Bone marrow (tissue), 2 donors: ENCODE measurements at regions not wholly inside any gene's neighbourhood (a gene's known extent, or its start where the extent isn't known, plus 50 kb on each side); places are given as distances from the start of the nearest gene placed in this dataset.
"Not testable (repeated sequence)": the region's sequence is repeated elsewhere in the genome, so short reads cannot be mapped to it uniquely, and the experiment has no call there.

Experiments
- DNase-seq, 2 donors: peaks; one replicate each; lab custom pipeline; 2025; lab: John Stamatoyannopoulos, UW

DNA sequence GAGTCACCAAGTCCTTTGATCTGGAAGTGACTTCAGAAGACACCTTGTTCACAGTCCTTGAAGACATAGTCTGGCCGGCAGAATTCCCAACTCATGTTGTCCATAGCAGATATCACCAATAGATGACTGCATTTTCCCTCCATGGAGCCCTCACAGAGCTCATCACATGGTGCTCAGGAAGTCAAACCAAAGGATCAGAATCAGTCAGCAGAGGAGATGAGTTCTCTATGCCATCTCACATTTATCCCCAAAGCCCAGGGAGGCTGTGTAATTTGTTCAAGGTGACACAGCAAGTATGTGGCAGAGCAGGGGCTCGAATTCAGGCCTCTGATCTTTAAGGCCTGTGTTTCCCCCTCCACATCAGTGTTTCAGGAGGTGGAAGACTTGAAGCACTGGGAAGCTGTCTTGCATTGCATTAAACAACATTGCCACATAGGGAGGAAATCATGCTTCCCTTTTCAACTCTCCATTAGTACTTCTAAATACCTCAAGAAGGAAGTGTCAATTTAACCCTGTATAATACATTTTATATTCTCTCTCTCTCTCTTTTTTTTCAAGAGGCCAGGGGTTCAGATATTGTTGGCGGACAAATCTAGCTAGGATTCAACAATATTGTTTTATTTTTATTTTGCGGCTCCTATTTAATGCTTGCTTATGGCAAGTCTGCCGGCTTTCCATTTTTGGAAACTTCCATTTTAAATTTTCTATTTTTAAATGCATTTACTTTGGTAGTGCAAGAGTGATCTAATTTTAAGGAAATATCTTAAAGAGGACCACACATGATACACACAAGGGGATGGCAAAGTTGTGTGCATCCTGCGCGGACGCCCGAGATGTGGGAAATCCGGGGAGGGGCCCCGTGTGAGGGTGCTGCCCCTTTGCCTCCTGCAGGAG lies 61.9 kb downstream of the NPIPB5 start:
- peak in 1 of 2 donors; percentile 3 for DNase-seq

DNA sequence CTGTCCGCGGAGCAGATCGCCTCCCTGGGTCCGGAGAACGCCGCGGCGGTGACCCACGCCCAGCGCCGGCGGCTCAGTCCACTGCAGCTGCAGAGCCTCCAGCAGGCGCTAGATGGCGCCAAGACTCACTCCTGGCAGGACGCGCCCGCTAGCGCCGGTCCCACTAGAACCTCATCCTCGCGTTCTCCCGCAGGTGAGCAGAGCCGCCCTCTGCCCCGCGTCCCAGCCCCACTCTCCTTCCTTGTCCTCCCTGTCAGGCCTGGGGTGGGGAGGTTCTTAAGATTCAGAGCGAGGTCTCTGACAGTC lies 62.5 kb downstream of the NPIPB5 start:
- DNase-seq = not testable (repeated sequence)

DNA sequence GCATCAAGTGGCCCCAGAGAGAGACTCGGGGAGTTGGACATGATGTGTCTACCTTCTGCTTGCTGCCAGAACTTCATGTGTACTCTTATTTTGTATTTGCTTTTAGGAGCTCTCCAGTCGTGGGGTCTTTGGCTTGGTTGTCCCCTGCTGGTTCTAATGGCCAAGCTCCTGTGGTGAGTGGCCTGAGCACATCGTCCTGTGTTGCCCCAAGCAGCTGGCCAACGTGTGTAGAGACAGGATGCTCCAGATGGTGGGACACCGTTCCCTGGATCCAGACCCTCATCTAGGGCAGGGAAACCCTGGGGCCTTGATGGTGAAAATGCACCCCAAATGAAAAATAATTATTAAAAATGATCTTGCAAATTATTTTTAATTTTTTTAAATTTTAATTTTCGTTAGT lies 65.8 kb downstream of the NPIPB5 start:
- DNase-seq = not testable (repeated sequence)

DNA sequence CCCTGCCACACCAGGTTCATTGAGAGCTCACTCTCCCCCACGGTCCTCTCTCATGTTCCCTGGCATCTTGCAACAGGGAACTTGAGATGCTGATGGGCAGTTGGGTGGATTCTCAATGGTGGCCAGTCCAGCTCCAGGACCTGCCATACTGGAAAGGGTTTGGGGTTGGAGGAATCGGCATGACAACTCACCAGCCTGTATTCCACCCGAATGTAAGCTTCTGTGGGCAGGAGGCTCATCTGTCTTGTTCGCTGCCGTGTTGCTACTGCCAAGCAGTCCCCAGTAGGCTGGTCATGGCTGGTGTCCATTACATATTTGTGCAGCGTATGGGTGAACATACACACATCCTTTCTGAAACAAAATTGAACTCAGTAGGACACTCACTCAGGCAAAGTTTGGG lies 72.5 kb downstream of the NPIPB5 start:
- DNase-seq = not testable (repeated sequence)

DNA sequence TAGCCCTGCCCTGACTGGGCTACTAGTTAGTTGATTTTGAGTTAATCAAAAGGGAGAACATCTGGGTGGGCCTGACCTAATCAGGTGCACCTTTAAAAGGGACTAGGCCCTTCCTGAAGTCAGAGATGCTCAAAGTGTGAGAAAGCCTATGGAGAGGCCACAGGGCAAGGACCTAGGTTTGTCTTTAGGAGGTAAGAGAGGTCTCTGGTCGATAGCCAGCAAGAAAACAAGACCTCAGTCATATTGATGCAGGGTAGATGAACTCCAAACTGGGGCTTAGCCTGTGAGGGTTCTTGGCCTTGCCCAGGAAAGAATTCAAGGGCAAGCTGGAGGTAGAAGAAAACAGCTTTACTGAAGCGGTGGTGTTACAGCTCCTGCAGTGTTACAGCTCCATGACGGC lies 73.8 kb downstream of the NPIPB5 start:
- DNase-seq = not testable (repeated sequence)

DNA sequence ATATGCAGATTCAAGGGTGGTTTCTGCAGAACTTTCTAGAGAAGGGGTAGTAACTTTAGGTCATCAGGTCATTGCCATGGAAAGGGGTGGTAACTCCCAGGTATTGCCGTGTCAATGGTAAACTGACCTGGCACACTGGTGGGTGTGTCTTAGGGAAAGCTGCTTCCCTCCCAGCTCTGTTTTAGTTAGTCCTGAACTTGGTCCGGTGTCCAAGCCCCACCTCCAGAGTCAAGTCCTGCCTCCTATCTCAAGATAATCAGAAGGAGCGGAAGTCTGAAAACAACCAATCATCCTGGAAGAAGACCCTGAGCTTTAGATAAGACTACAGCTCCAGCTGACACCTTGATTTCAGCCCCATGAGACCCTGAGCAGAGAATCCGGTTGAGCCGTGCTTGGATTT lies 74.2 kb downstream of the NPIPB5 start:
- DNase-seq = not testable (repeated sequence)

DNA sequence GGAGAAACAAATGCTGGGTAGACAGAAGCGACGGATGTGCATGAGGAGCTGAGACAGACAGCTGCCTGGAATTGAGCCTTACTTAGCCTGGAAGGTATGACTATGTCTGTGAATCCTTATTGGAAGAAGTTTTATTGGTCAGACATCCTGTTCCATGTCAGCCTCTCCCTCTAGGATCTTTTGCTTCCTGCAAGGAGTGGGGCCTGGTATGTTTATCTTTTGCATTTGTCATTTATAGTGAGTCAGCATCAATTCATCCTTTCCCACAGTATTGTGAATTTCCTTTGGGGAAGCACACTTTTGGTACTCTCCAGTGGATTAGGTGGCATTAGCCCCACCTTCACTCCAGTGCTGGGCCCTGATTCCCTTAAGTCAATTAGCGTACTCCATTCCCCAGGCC lies 74.7 kb downstream of the NPIPB5 start:
- not testable (repeated sequence) for DNase-seq

DNA sequence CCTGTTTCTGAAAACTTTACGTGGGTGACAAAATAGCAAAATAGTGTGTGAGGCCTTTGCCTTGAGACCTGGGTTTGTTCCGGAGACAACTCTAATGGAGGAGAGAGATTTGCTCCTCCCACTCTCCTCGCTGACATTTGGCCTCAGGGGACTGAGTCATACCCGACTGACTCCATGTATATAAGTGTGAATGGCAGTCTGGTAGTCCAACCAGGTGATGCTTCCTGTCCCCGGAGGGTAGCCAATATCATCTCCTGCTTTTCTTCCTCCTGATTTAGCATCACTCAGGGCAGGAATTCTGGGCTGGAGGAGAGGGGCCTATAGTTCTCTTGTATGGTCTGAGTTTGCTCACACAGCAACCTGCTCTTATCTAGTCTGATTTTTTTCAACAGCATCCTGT lies 76.0 kb downstream of the NPIPB5 start:
- DNase-seq = not testable (repeated sequence)

DNA sequence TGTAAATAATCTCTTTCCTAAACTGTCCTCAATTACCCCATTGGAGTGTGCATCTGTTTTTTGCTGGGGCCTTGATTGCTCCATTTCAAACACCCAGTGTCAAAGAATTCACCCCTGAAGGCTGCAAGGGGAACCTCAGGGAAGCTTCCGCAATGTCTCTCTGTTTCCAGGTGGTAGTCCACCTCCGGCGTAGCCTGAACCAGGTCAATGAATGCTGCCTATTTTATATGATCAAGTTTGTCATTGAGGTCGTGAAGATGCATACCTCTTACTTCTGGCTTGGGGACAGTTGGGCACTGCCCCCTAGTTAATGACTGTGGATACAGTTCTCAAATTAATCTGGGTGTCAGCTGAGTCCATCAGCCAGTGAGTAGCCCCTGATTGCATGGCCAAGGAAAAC lies 79.1 kb downstream of the NPIPB5 start:
- DNase-seq = not testable (repeated sequence)

DNA sequence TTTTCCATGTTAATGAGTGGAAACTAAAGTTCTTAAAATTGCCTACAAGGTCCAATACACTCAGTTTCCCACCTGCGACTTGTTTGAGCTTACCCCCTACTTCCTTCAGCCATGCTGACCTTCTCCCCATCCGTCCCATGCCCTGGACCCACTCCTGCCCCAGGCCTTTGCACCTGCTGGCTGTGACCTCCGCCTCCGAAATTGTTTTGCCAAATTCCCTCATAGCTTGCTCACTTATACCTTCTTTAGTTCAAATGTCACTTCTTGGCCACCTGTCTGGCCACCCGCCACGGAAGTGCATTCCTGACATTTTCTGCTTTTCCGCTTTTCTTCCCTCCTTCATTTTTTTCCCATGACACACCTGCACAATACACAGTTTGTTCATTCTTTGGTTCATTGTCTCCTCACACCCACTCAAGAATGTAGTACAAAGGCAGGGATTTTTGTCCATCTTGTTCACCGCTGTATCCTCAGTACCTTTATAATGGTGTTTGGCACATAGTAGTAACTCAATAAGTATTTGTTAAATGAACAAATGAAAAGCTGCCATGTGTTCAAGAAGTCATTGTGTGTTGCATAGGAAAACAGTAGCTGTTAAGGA lies 85.9 kb downstream of the NPIPB5 start:
- DNase-seq = not testable (repeated sequence)

DNA sequence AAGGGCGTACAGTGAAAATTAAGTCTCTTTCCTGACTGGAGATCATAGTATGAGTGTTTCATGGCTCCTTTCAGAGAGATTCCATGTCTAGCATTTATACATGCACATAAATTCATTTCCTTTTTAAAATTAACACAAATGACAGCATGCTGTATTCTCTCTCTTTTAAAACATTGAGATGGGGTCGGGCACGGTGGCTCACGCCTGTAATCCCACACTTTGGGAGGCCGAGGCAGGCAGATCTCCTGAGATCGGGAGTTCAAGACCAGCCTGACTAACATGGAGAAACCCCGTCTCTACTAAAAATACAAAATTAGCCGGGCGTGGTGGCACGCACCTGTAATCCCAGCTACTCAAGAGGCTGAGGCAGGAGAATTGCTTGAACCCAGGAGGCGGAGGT lies 93.1 kb downstream of the NPIPB5 start:
- DNase-seq = not testable (repeated sequence)

DNA sequence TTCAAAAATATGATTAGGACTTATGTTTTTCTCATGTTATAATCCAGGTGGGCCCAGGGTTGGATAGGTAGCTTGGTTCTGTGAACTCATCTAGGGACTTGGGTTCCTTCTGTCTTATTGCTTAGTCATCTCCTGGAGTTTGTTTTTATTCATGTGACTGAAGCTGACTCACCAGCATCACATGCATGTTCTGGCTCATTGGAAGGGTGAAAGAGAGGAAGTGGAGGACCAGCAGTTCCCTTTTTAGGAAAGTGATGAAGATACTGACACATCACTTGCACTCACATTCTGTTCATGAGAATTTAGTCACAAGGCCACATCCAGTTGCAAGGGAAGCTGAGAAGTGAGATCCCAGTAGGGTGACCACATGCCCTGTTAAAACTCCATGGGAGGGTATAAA lies 95.9 kb downstream of the NPIPB5 start:
- not testable (repeated sequence) for DNase-seq

DNA sequence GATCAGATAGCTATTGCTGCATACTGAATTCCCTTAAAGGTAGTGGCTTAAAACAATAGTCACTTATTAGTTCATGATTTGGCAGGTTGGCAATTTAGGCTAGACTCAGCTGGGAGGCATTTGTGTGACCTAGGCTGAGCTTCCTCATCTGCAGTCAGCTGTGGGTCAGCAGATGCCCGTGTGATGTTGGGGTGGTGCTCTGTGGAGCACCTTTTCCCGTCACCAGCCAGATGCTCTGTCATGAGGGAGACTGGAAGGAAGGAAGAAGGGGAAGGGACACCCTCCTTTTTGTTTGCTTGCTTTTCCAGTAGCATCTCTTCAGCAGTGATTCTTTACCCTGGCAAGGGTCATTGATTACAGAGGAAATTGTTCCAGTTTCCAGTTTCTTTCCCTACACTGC lies 99.1 kb downstream of the NPIPB5 start:
- not testable (repeated sequence) for DNase-seq

DNA sequence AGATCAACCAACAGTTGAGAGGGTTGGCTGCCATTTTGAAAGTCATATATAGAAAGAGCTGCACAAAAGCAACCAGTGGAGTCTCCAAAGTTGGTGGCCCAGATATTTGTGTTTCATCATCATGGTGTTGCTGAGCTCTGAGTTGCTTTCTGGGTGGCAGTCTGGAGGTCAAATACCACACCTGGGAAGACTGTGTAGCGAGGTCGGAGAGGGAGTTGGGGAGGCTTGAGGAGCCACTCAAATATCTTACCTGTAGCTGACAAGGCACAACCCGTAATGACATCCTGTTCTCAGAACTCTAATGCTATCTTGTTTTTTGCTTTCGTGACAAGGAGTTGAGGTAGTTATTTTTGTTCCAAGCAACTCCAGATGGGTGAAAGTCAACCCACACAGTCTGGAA lies 100.4 kb downstream of the NPIPB5 start:
- not testable (repeated sequence) for DNase-seq

DNA sequence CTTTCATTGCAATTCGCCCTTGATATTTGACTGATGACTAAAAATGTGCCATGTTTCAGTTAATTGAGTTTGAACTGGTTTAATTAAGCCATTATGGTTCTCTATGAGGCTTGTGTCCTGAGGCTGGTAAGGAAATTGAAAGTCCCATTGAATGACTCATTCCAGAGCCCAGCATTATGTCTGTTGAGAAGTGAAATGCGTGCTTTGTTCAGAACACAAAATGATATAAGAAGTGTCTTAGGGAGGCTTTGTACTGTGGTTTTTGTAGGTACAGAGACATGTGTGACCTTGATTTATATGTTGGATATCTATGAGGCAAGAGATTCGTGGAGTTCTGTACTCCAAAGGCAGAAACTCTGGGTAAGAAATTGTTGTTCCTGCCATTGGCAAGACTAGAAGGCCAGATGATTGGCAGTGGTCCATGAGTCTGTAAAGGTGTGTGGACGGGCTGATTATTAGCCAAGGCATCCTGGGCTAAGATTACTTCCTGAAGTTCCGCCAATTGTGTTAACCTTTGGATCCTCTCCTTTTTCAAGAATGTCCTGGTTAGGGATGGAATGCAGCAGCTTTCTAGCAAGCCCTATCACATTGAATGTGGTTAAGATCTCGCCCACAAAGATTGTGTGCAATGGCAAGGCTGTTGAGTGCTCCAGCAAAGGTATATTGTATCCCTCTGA lies 103.7 kb downstream of the NPIPB5 start:
- no peak for DNase-seq

DNA sequence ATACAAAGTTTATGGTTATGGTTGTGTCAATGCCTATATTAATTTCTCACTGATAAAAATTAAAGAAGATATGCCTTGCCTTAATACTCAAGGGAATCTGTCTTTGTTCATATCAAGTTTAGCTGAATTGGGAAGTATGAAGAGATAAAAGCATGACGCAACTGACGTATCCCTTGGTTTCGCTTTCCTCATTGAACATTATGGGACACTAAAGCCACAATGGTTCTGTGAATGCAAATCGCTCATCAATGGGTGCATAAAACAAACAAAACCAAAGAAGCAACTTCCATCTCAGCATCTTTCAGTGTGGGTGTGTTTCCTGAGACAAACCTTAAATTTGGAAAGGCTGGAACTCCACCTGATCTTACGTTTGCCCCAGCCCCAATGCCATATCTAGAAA lies 108.2 kb downstream of the NPIPB5 start:
- DNase-seq = no peak

DNA sequence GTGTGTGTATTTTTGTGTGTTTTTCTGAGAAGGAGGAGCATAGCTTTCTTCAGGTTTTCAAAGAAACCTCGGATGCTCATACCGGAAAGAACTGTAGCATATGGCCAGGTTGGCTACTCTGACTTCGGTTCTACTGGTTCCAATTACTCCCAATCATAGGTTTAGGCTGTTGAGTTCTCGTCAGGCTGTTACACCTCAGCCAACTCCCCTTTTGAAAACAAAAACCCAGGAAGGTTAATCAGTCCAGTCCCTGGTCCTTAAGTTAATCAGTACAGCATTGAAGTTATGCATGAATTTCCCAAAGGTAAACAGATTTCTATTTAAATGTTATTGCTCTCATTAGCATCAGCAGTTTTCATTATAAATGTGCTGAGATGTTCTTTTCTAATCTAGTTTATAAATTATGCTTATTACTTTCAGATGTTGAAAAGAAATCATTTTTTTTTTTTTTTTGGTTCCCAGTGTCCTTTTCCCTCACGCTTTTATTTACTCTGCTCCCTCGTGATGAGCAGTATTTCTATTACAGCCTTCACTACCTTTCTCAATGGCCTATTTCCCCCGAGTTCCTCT lies 111.0 kb downstream of the NPIPB5 start:
- no peak for DNase-seq

DNA sequence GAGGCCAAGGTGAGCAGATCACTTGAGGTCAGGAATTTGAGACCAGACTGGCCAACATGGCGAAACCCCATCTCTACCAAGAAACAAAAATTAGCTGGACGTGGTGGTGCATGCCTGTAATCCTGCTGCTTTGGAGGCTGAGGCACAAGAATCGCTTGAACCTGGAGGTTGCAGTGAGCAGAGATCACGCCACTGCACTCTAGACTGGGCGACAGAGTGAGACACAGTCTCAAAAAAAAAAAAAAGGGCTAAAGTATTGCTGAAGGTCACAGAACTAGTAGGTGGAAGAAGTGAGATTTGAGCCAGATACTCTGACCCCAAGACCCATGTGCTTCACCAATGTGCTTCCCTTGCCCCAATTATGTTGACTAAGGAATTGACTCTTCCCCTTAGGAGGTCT lies 112.0 kb downstream of the NPIPB5 start:
- DNase-seq = no peak

DNA sequence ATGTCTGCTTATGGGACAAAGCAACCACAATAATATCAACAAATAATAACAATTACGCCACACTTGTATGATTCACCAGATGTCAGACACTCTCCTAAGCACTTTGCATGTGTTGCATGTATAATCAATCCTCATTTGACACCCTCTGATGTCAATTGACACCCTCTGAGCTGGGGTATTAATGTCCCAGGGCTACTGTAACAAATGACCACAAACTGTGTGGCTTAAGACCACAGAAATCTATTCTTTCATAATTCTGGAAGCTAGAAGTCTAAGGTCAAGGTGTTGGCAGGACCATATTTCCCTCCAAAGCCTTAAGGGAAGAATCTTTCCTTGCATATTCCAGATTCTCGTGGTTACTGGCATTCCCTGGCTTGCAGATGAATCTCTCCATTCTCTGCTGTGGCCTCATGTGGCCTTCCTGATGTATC lies 112.7 kb downstream of the NPIPB5 start:
- no peak for DNase-seq

DNA sequence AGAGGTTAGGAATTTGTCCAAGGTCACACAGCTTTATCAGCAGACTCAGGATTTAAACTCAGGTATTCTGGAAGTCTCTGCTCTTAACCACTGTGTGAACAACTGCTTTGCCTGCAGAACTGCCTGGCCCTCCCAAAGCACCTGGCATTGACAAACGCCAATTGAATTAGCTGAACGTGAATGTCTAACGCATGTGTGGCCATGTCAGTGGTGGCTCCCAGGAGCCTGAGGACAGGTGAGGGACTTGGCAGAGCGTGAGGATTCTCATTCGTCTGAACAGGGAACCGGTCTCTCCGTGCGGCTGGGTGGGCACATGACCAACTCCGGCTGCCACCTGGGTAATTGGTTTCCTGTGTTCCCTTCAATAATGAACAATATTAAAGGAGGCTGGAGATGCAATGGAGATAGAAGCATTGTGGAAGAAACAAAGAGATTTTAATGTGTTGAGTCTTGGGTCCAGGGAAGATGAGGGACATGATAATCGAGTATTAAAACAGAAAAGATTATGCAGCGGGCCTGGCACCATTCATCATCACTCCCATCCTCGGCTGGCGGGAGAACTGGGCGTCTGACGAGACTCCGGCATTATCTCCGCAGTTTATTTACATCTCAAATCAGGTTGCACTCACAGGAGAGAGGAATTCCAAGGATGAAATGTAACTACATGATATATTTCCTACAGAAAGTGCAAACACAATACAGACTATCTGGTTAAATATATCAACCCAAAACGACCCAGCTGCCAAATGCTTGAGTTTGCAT lies 113.5 kb downstream of the NPIPB5 start:
- DNase-seq = no peak

DNA sequence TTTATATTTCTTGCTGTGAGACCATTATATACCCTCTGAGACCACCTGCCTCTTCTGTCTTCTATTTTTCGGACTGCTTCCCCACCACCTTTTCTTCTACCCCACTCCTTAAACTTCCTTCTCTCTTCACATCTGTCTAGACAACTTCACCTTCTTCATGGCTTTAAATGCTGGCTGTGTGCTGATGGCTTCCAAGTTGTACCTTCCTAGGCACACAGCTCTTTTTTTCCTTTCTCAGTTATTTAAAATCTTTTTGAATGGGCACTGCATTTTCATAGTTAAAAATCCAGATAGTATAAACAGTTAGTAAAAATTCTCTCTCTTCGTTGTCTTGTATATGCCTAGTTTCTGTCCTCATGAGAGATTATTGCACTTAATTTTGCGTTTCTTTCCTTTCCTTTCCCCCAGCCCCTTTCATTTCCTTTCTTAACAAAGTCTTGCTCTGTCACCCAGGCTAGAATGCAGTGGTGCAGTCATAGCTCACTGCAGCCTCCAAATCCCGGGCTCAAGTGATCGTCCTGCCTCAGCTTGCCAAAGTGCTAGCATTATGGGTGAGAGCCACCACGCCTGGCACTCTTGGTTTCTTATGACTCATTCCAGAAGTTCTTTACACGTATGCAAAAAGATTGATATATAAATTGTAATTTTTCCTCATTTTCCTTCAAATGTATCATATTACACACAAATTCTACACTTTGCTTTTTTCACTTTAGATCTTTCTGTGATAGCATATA lies 114.3 kb downstream of the NPIPB5 start:
- DNase-seq = no peak
